HEK293T (cell line): ENCODE measurements at regions not wholly inside any gene's neighbourhood (a gene's known extent, or its start where the extent isn't known, plus 50 kb on each side); places are given as distances from the start of the nearest gene placed in this dataset.

Experiments
- CTCF ChIA-PET: fragments of 350-600 bp; formaldehyde crosslinking; extraction: SDS; loops from one replicate; lab custom pipeline; 2021; ENCODE audit warnings: antibody characterized with exemption, inconsistent platforms; lab: Yijun Ruan, JAX
- POLR2A ChIA-PET: fragments of 350-600 bp; formaldehyde crosslinking; extraction: SDS; loops from one replicate; lab custom pipeline; 2020; ENCODE audit warnings: antibody characterized with exemption, inconsistent platforms; lab: Yijun Ruan, JAX
- DNase-seq: peaks from one replicate; pipeline ENCODE4 v3.0.0; 2012; ENCODE audit warnings: mixed read lengths; ENCODE audit errors: extremely low spot score
- ARNT ChIP-seq: fragments of 450-650 bp; IDR thresholded peaks from 2 replicates; pipeline ENCODE4 v1.6.1; 2017; ENCODE audit warnings: mild to moderate bottlenecking
- BHLHE40 ChIP-seq: fragments of 450-650 bp; IDR thresholded peaks from 2 replicates; pipeline ENCODE4 v1.6.1; 2016; ENCODE audit warnings: mild to moderate bottlenecking, moderate library complexity, borderline replicate concordance
- CTBP1 ChIP-seq: fragments of 450-650 bp; IDR thresholded peaks from 2 replicates; pipeline ENCODE4 v1.6.1; 2016; ENCODE audit warnings: borderline replicate concordance
- ELF4 ChIP-seq: fragments of 450-650 bp; IDR thresholded peaks from 2 replicates; pipeline ENCODE4 v1.6.1; 2017; ENCODE audit warnings: antibody characterized with exemption
- FOXA1 ChIP-seq: fragments of 450-650 bp; IDR thresholded peaks from 2 replicates; pipeline ENCODE4 v1.6.1; 2016; ENCODE audit warnings: mild to moderate bottlenecking
- FOXK2 ChIP-seq: fragments of 450-650 bp; IDR thresholded peaks from 2 replicates; pipeline ENCODE4 v1.6.1; 2016; ENCODE audit warnings: mild to moderate bottlenecking
- FOXM1 ChIP-seq: fragments of 450-650 bp; IDR thresholded peaks from 2 replicates; pipeline ENCODE4 v1.6.1; 2017; ENCODE audit warnings: mild to moderate bottlenecking, borderline replicate concordance
- HDGF ChIP-seq: fragments of 450-650 bp; IDR thresholded peaks from 2 replicates; pipeline ENCODE4 v1.6.1; 2017; ENCODE audit warnings: antibody characterized with exemption, borderline replicate concordance
- L3MBTL2 ChIP-seq: fragments of 450-650 bp; conservative IDR thresholded peaks from 2 replicates; pipeline ENCODE4 v1.6.1; 2016; ENCODE audit warnings: mild to moderate bottlenecking
- LEF1 ChIP-seq: fragments of 450-650 bp; IDR thresholded peaks from 2 replicates; pipeline ENCODE4 v1.6.1; 2017; ENCODE audit warnings: mild to moderate bottlenecking, borderline replicate concordance
- NFRKB ChIP-seq: fragments of 450-650 bp; IDR thresholded peaks from 2 replicates; pipeline ENCODE4 v1.6.1; 2016; ENCODE audit warnings: mild to moderate bottlenecking, moderate library complexity
- PKNOX1 ChIP-seq: fragments of 450-650 bp; IDR thresholded peaks from 2 replicates; pipeline ENCODE4 v1.6.1; 2016
- SP1 ChIP-seq: fragments of 450-650 bp; IDR thresholded peaks from 2 replicates; pipeline ENCODE4 v1.6.1; 2017
- SUZ12 ChIP-seq: fragments of 450-650 bp; IDR thresholded peaks from 2 replicates; pipeline ENCODE4 v1.6.1; 2016; ENCODE audit warnings: mild to moderate bottlenecking
- TARDBP ChIP-seq: fragments of 450-650 bp; IDR thresholded peaks from 2 replicates; pipeline ENCODE4 v1.6.1; 2016
- ZNF384 ChIP-seq: fragments of 450-650 bp; IDR thresholded peaks from 2 replicates; pipeline ENCODE4 v1.6.1; 2016

GRCh38 chr18:47461977-47462376 is 210.5 kb upstream of the SKOR2 start:
- ChIA-PET CTCF (no interaction called here), POLR2A (no interaction called here)
- DNase-seq, result no peak
- TF ChIP-seq FOXA1, result no peak
- no peak for TF ChIP-seq ARNT
- no peak for TF ChIP-seq NFRKB
- TF ChIP-seq FOXK2, result no peak
- no peak for TF ChIP-seq TARDBP
- no peak for TF ChIP-seq BHLHE40
- TF ChIP-seq SUZ12, result no peak
- no peak for TF ChIP-seq SP1
- TF ChIP-seq PKNOX1, result no peak
- TF ChIP-seq HDGF, result no peak
- TF ChIP-seq ELF4, result no peak

GRCh38 chr18:47461406-47461948 is 210.0 kb upstream of the SKOR2 start:
- ChIA-PET CTCF (no interaction called here), POLR2A (no interaction called here)
- DNase-seq, result no peak
- TF ChIP-seq BHLHE40 (no peak), ELF4 (no peak), CTBP1 (no peak), NFRKB (no peak), SUZ12 (no peak)

GRCh38 chr18:47458483-47458882 is 207.0 kb upstream of the SKOR2 start:
- no peak for DNase-seq
- CTCF ChIA-PET, result no interaction called here
- TF ChIP-seq CTBP1, result no peak
- no peak for TF ChIP-seq LEF1
- TF ChIP-seq TARDBP, result no peak
- no peak for TF ChIP-seq SUZ12
- TF ChIP-seq SP1, result no peak
- no peak for TF ChIP-seq ELF4
- no peak for TF ChIP-seq ARNT
- no peak for TF ChIP-seq ZNF384
- no peak for TF ChIP-seq NFRKB
- POLR2A ChIA-PET, result no interaction called here

- ChIA-PET CTCF (no interaction called here), POLR2A (no interaction called here)
- TF ChIP-seq BHLHE40 (no peak), SP1 (no peak), ELF4 (no peak), FOXA1 (no peak), L3MBTL2 (no peak), CTBP1 (no peak), PKNOX1 (no peak), SUZ12 (no peak), TARDBP (no peak), FOXK2 (no peak), FOXM1 (no peak), ZNF384 (no peak)
- DNase-seq, result no peak
Measured at GRCh38 chr18:47457614-47458013, 206.2 kb upstream of the SKOR2 start.

GRCh38 chr18:47453038-47453437 is 201.6 kb upstream of the SKOR2 start:
- TF ChIP-seq SP1, result no peak
- TF ChIP-seq NFRKB, result no peak
- no peak for TF ChIP-seq LEF1
- TF ChIP-seq FOXM1, result no peak
- no peak for TF ChIP-seq CTBP1
- no peak for TF ChIP-seq ZNF384
- TF ChIP-seq SUZ12, result no peak
- no peak for TF ChIP-seq HDGF
- TF ChIP-seq ELF4, result no peak
- no peak for TF ChIP-seq BHLHE40
- TF ChIP-seq ARNT, result no peak
- no peak for TF ChIP-seq PKNOX1
- no peak for TF ChIP-seq TARDBP
- CTCF ChIA-PET, result no interaction called here
- POLR2A ChIA-PET, result no interaction called here
- DNase-seq, result no peak

- no peak for TF ChIP-seq FOXA1
- no peak for TF ChIP-seq BHLHE40
- no peak for TF ChIP-seq LEF1
- no peak for TF ChIP-seq CTBP1
- no peak for TF ChIP-seq FOXM1
- POLR2A ChIA-PET, result no interaction called here
- CTCF ChIA-PET, result no interaction called here
- no peak for DNase-seq
Measured at GRCh38 chr18:47448956-47449355, 197.5 kb upstream of the SKOR2 start.

GRCh38 chr18:47441914-47442313 is 190.5 kb upstream of the SKOR2 start:
- DNase-seq, result no peak
- POLR2A ChIA-PET, result no interaction called here
- CTCF ChIA-PET, result no interaction called here
- TF ChIP-seq ARNT (no peak), ELF4 (no peak), SP1 (no peak), HDGF (no peak), TARDBP (no peak), FOXK2 (no peak), BHLHE40 (no peak), LEF1 (no peak), FOXM1 (no peak), CTBP1 (no peak), L3MBTL2 (no peak), SUZ12 (no peak), PKNOX1 (no peak), ZNF384 (no peak), NFRKB (no peak), FOXA1 (no peak)
